LNCaP clone FGC (cell line): ENCODE measurements at regions not wholly inside any gene's neighbourhood (a gene's known extent, or its start where the extent isn't known, plus 50 kb on each side); places are given as distances from the start of the nearest gene placed in this dataset.

ENCODE experiments used
- DNase-seq: peaks from one replicate; pipeline ENCODE4 v3.0.0-alpha.2; 2011; ENCODE audit warnings: low read depth
- H3K4me3 ChIP-seq: 2 replicates; pipeline ENCODE4 v1.5.1; 2011; ENCODE audit warnings: mild to moderate bottlenecking, low read depth, low read length, control low read depth
- TF ChIP-seq, protein P1 (sequence below): IDR thresholded peaks from 2 replicates; pipeline ENCODE4 v1.5.1; 2012; ENCODE audit warnings: mild to moderate bottlenecking; ENCODE audit not compliant: control insufficient read depth, insufficient read depth; ENCODE audit errors: extremely low read depth

GRCh38 chr15:97237160-97237559, 723.3 kb upstream of the ARRDC4 start:
- DNase-seq, result no peak
- TF ChIP-seq, protein P1, sequence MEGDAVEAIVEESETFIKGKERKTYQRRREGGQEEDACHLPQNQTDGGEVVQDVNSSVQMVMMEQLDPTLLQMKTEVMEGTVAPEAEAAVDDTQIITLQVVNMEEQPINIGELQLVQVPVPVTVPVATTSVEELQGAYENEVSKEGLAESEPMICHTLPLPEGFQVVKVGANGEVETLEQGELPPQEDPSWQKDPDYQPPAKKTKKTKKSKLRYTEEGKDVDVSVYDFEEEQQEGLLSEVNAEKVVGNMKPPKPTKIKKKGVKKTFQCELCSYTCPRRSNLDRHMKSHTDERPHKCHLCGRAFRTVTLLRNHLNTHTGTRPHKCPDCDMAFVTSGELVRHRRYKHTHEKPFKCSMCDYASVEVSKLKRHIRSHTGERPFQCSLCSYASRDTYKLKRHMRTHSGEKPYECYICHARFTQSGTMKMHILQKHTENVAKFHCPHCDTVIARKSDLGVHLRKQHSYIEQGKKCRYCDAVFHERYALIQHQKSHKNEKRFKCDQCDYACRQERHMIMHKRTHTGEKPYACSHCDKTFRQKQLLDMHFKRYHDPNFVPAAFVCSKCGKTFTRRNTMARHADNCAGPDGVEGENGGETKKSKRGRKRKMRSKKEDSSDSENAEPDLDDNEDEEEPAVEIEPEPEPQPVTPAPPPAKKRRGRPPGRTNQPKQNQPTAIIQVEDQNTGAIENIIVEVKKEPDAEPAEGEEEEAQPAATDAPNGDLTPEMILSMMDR, result no peak
- H3K4me3 ChIP-seq, result no peak overlapping the region

DNA sequence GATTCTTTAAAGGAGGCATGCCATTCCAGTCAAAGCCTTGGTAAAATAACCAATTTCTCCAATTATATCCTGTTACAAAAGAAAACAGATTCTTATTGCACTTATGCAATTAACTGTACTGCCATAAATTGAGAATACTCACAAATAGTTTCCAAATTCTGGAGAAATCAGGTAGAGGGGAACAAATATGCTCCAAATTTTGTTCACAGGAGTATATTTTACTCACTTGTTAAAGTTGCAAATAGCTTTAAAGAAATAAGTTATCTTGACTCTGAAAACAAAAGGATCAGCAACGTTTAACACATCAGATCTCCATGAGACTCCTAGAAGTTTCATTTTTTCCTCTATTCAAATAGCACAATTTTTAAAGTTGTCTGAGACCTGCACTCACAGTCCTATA, 712.1 kb upstream of the ARRDC4 start:
- H3K4me3 ChIP-seq, result no peak overlapping the region
- TF ChIP-seq, protein P1, result no peak
- no peak for DNase-seq

DNA sequence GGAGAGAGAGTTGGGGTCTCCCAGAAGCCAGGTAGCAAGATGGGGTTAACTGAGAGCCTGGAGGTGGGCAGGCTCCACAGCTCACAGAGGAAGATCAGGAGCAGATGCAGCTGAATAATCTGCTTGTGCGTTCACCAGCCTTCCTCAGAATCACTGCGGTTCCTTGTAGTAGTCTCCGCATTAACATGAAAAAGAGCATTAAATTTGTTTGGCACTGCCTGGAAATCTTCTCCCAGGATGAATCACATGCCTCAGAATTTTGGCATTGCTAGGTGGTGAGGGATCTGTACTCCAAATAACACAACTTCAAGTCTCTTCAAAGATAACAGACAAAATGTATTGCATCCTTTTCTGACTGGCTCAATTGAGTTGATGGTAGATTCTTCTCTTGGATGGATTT, 700.6 kb upstream of the ARRDC4 start:
- TF ChIP-seq, protein P1, result no peak
- H3K4me3 ChIP-seq, result no peak overlapping the region
- DNase-seq, result no peak

DNA sequence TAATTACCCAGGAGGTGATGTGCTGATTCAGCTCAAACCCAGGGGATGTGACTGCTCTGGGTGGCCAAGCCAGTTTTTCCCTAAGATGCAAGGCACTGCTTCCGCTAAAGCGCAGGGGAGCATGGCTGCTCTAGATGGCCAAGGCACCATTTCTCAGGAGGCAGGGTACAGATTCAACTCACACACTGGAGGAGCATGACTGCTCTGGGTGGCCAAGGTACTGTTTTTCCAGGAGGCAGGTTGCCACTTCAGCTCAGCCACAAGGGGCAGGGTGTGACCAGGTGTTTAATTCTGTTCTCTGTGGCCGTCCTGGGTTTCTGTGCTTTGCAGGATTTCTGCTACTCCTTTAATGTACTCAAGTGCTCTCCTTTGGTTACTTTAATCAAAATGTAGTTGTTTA, 659.3 kb upstream of the ARRDC4 start:
- no peak for DNase-seq
- TF ChIP-seq, protein P1, result no peak
- H3K4me3 ChIP-seq, result no peak overlapping the region

DNA sequence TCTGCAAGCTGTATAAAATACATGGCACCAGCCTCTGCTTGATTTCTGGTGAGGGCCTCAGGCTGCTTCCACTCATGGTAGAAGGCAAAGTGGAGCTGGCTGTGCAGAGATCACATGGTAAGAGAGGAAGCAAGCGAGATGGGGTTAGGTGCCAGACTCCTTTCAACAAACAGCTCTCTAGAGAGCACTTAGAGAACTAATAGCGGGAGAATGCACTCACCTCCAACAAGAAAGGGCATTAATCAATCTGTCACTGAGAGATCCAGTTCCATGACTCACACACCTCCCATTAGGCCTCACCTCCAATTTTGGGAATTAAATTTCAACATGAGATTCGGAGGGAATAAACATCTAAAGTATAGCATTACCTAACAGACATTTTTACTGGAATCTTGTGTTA, 644.1 kb upstream of the ARRDC4 start:
- TF ChIP-seq, protein P1, result no peak
- DNase-seq, result no peak
- no peak overlapping the region for H3K4me3 ChIP-seq

DNA sequence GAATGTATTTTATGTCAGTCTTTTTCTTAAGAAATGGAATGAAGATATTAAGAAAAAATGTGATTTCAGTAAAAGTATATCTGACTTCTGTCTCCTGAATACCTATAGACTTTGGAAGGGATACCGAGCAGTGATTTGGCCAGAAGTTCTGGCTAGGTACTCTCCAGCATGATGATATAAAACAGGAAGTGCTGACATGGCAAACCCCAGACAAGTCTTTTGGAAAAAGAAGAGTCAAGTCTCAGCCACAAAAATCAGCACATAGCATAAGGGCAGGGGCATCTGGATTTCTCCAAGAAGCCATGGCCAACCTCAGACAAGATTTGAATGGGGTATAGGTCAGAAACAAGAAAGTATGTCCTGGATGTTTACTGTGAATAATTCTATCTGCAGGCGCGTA, 643.3 kb upstream of the ARRDC4 start:
- TF ChIP-seq, protein P1, result no peak
- no peak overlapping the region for H3K4me3 ChIP-seq
- DNase-seq, result no peak

GRCh38 chr15:97319291-97319690, 641.2 kb upstream of the ARRDC4 start:
- no peak for DNase-seq
- TF ChIP-seq, protein P1, result no peak
- H3K4me3 ChIP-seq, result no peak overlapping the region
